HL-60 (cell line): ENCODE measurements at regions not wholly inside any gene's neighbourhood (a gene's known extent, or its start where the extent isn't known, plus 50 kb on each side); places are given as distances from the start of the nearest gene placed in this dataset.

Experiments
- CTCF ChIP-seq: IDR thresholded peaks from one replicate; pipeline ENCODE4 v1.5.1; 2011; ENCODE audit warnings: low read length, control low read depth, inconsistent platforms; ENCODE audit not compliant: insufficient read depth
- GABPA ChIP-seq: IDR thresholded peaks from 2 replicates; pipeline ENCODE4 v1.6.1; 2012; ENCODE audit warnings: low read depth
- POLR2AphosphoS5 ChIP-seq: IDR thresholded peaks from 2 replicates; pipeline ENCODE4 v1.6.1; 2012; ENCODE audit warnings: low read depth
- REST ChIP-seq: IDR thresholded peaks from 2 replicates; pipeline ENCODE4 v1.6.1; 2012; ENCODE audit warnings: low read depth; ENCODE audit not compliant: insufficient replicate concordance

- TF ChIP-seq CTCF (no peak), REST (no peak), GABPA (no peak), POLR2AphosphoS5 (no peak)
Measured at GRCh38 chr10:129131457-129132132, 335.4 kb upstream of the MGMT start.
